IPS-NIHi11 (cell line): ENCODE measurements at regions not wholly inside any gene's neighbourhood (a gene's known extent, or its start where the extent isn't known, plus 50 kb on each side); places are given as distances from the start of the nearest gene placed in this dataset.

Experiments used
- DNase-seq: peaks from one replicate; pipeline ENCODE4 v3.0.0; 2012; ENCODE audit warnings: mixed read lengths, low spot score

- no peak for DNase-seq
Observed at GRCh38 chr1:47574451-47575165, 136.8 kb downstream of the FOXD2 start.

- DNase-seq, result no peak
Observed at GRCh38 chr1:47575855-47576757, 138.3 kb downstream of the FOXD2 start.

- DNase-seq, result no peak
Observed at GRCh38 chr1:47576758-47577115, 138.9 kb downstream of the FOXD2 start.

GRCh38 chr1:47577303-47578025 lies 139.6 kb downstream of the FOXD2 start:
- DNase-seq, result no peak

- DNase-seq, result no peak
Observed at GRCh38 chr1:47578026-47578720, 140.3 kb downstream of the FOXD2 start.

- no peak for DNase-seq
Observed at GRCh38 chr1:47578721-47579419, 141.0 kb downstream of the FOXD2 start.

- DNase-seq, result no peak
Observed at GRCh38 chr1:47579809-47580208, 142.0 kb downstream of the FOXD2 start.

- no peak for DNase-seq
Observed at GRCh38 chr1:47580451-47580995, 142.7 kb downstream of the FOXD2 start.

GRCh38 chr1:47582891-47583608 lies 145.2 kb downstream of the FOXD2 start:
- no peak for DNase-seq

- DNase-seq, result no peak
Observed at GRCh38 chr1:47584249-47584648, 146.4 kb downstream of the FOXD2 start.

GRCh38 chr1:47585141-47585902 lies 147.5 kb downstream of the FOXD2 start:
- no peak for DNase-seq

GRCh38 chr1:47587891-47588582 lies 150.2 kb downstream of the FOXD2 start:
- DNase-seq, result no peak

GRCh38 chr1:47590523-47591225 lies 152.8 kb downstream of the FOXD2 start:
- no peak for DNase-seq

- no peak for DNase-seq
Observed at GRCh38 chr1:47591801-47592200, 154.0 kb downstream of the FOXD2 start.

- DNase-seq, result no peak
Observed at GRCh38 chr1:47592296-47593012, 154.6 kb downstream of the FOXD2 start.

- DNase-seq, result no peak
Observed at GRCh38 chr1:47593013-47593568, 155.2 kb downstream of the FOXD2 start.

GRCh38 chr1:47593598-47594285 lies 155.9 kb downstream of the FOXD2 start:
- no peak for DNase-seq
